Neural cell (in vitro differentiated cells): ENCODE measurements at regions not wholly inside any gene's neighbourhood (a gene's known extent, or its start where the extent isn't known, plus 50 kb on each side); places are given as distances from the start of the nearest gene placed in this dataset.
"Not testable (repeated sequence)": the region's sequence is repeated elsewhere in the genome, so short reads cannot be mapped to it uniquely, and the experiment has no call there.

Source experiments
- H2AFZ ChIP-seq: fragments of 200-600, 300-800 bp; sonication (generic), shearing (Covaris generic); 2 replicates; pipeline ENCODE4 v1.6.0; 2014; ENCODE audit warnings: low read depth, mild to moderate bottlenecking, antibody characterized with exemption, low read length, moderate library complexity
- H3F3A ChIP-seq: fragments of 200-600 bp; shearing (Covaris generic); 2 replicates; pipeline ENCODE4 v1.6.1; 2016; ENCODE audit warnings: mild to moderate bottlenecking, moderate library complexity, mixed read lengths, antibody characterized with exemption, low read length; ENCODE audit not compliant: insufficient read depth, poor library complexity, severe bottlenecking
- H3K27ac ChIP-seq: fragments of 200-600, 300-800 bp; sonication (generic), shearing (Covaris generic); 2 replicates; pipeline ENCODE4 v1.5.1; 2014; ENCODE audit warnings: mild to moderate bottlenecking, low read length, moderate library complexity
- H3K27me3 ChIP-seq: fragments of 300-800, 200-600 bp; sonication (generic), shearing (Covaris generic); 2 replicates; pipeline ENCODE4 v1.6.0; 2014; ENCODE audit warnings: mild to moderate bottlenecking, low read depth, low read length, moderate library complexity; ENCODE audit not compliant: insufficient read depth
- H3K36me3 ChIP-seq: fragments of 300-800, 200-600 bp; sonication (generic), shearing (Covaris generic); 2 replicates; pipeline ENCODE4 v1.5.1; 2014; ENCODE audit warnings: mild to moderate bottlenecking, antibody characterized with exemption, low read length, moderate library complexity; ENCODE audit not compliant: insufficient read depth
- H3K4me2 ChIP-seq: fragments of 300-800, 200-600 bp; sonication (generic), shearing (Covaris generic); 2 replicates; pipeline ENCODE4 v1.6.0; 2014; ENCODE audit warnings: mild to moderate bottlenecking, low read length
- H3K4me3 ChIP-seq: fragments of 300-800, 200-600 bp; sonication (generic), shearing (Covaris generic); 2 replicates; pipeline ENCODE4 v1.5.1; 2014; ENCODE audit warnings: mild to moderate bottlenecking, low read length, moderate library complexity
- H3K79me2 ChIP-seq: fragments of 200-600 bp; shearing (Covaris generic); replicated peaks from 2 replicates; pipeline ENCODE4 v1.6.0; 2014; ENCODE audit warnings: mild to moderate bottlenecking, low read length, moderate library complexity; ENCODE audit not compliant: insufficient read depth
- H3K9ac ChIP-seq: fragments of 300-800, 200-600 bp; sonication (generic), shearing (Covaris generic); 2 replicates; pipeline ENCODE4 v1.6.1; 2016; ENCODE audit warnings: mild to moderate bottlenecking, low read length, mixed read lengths
- H3K9me2 ChIP-seq: fragments of 200-600 bp; shearing (Covaris generic); 2 replicates; pipeline ENCODE4 v1.6.1; 2016; ENCODE audit warnings: mild to moderate bottlenecking, low read length, mixed read lengths; ENCODE audit not compliant: insufficient read depth
- H3K9me3 ChIP-seq: fragments of 200-600, 300-800 bp; sonication (generic), shearing (Covaris generic); 2 replicates; pipeline ENCODE4 v1.6.1; 2016; ENCODE audit warnings: mild to moderate bottlenecking, mixed run types, low read length, moderate library complexity, mixed read lengths
- H4K20me1 ChIP-seq: fragments of 200-600 bp; shearing (Covaris generic); 2 replicates; pipeline ENCODE4 v1.6.1; 2016; ENCODE audit warnings: mild to moderate bottlenecking, mixed run types; ENCODE audit not compliant: insufficient read depth
- CTCF ChIP-seq: fragments of 450-650 bp; IDR thresholded peaks from 2 replicates; pipeline ENCODE4 v1.5.1; 2014; ENCODE audit warnings: antibody characterized with exemption, mild to moderate bottlenecking, moderate library complexity; ENCODE audit not compliant: poor library complexity, severe bottlenecking
- EP300 ChIP-seq: fragments of 450-650 bp; conservative IDR thresholded peaks from 2 replicates; pipeline ENCODE4 v1.6.1; 2014; ENCODE audit warnings: antibody characterized with exemption, mild to moderate bottlenecking, moderate library complexity; ENCODE audit not compliant: poor library complexity, severe bottlenecking
- EZH2 ChIP-seq: fragments of 200-600, 300-800 bp; shearing (Covaris generic), sonication (generic); IDR thresholded peaks from 2 replicates; pipeline ENCODE4 v1.6.1; 2014; ENCODE audit warnings: antibody characterized with exemption, low read length, borderline replicate concordance, mild to moderate bottlenecking; ENCODE audit not compliant: insufficient read depth, poor library complexity, severe bottlenecking
- MXI1 ChIP-seq: fragments of 450-650 bp; conservative IDR thresholded peaks from 2 replicates; pipeline ENCODE4 v1.6.1; 2014; ENCODE audit warnings: antibody characterized with exemption, mild to moderate bottlenecking; ENCODE audit not compliant: poor library complexity, severe bottlenecking
- POLR2AphosphoS5 ChIP-seq: IDR thresholded peaks from 2 replicates; pipeline ENCODE4 v1.6.1; 2012
- RAD21 ChIP-seq: fragments of 450-650 bp; conservative IDR thresholded peaks from 2 replicates; pipeline ENCODE4 v1.6.1; 2014; ENCODE audit warnings: antibody characterized with exemption, mild to moderate bottlenecking, moderate library complexity
- REST ChIP-seq: IDR thresholded peaks from 2 replicates; pipeline ENCODE4 v1.6.1; 2012; ENCODE audit warnings: borderline replicate concordance
- SMC3 ChIP-seq: fragments of 450-650 bp; conservative IDR thresholded peaks from 2 replicates; pipeline ENCODE4 v1.6.1; 2014; ENCODE audit warnings: antibody characterized with exemption, mild to moderate bottlenecking, moderate library complexity; ENCODE audit not compliant: poor library complexity
- TAF1 ChIP-seq: IDR thresholded peaks from 2 replicates; pipeline ENCODE4 v1.6.1; 2012; ENCODE audit warnings: low read depth

DNA sequence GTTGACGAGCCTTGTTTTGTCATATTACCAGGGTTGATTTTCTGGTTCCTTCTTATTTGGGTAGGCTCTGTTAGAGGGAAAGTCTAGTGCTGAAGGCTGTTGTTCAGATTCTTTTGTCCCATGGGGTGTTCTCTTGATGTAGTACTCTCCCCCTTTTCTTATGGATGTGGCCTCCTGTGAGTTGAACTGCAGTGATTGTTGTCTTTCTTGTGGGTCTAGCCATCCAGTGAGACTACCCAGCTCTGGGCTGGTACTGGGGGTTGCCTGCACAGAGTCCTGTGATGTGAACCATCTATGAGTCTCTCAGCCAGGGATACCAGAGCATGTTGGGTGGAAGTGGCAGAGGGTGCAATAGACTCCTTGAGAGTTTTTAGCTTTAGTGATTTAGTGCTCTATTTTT is 680.6 kb downstream of the RFPL4B start:
- Histone ChIP-seq H3K36me3 (no peaks in the 10 kb centered on the region), H2AFZ (no peak overlapping the region), H3K9ac (no peak overlapping the region), H3K27ac (no peak overlapping the region), H3K79me2 (no peaks in the 10 kb centered on the region), H3K9me3 (no peaks in the 10 kb centered on the region), H3K4me2 (no peak overlapping the region), H4K20me1 (no peaks in the 10 kb centered on the region), H3K9me2 (no peaks in the 10 kb centered on the region), H3K27me3 (no peaks in the 10 kb centered on the region), H3K4me3 (no peak overlapping the region), H3F3A (no peaks in the 10 kb centered on the region)
- TF ChIP-seq CTCF (no peak), SMC3 (no peak), EZH2 (no peak), RAD21 (no peak), POLR2AphosphoS5 (no peak), MXI1 (no peak), EP300 (no peak), TAF1 (no peak), REST (no peak)

GRCh38 chr6:113029161-113029560 is 682.0 kb downstream of the RFPL4B start:
- H3F3A ChIP-seq, H3K27me3 ChIP-seq, H2AFZ ChIP-seq, H3K9me2 ChIP-seq, H3K9ac ChIP-seq, H3K4me2 ChIP-seq, H3K79me2 ChIP-seq, H3K27ac ChIP-seq, H4K20me1 ChIP-seq, H3K36me3 ChIP-seq, H3K9me3 ChIP-seq, H3K4me3 ChIP-seq: not testable (repeated sequence)

- Histone ChIP-seq H3K9me3 (no peaks in the 10 kb centered on the region), H3K4me3 (peak overlapping the region; percentile 55), H3K9me2 (no peaks in the 10 kb centered on the region), H3K27me3 (no peaks in the 10 kb centered on the region), H3F3A (no peaks in the 10 kb centered on the region), H2AFZ (peak overlapping the region; percentile 12), H3K79me2 (no peaks in the 10 kb centered on the region), H3K9ac (peak overlapping the region; percentile 32), H3K36me3 (no peaks in the 10 kb centered on the region), H3K27ac (peak overlapping the region; percentile 65), H3K4me2 (peak overlapping the region; percentile 59), H4K20me1 (no peaks in the 10 kb centered on the region)
- TF ChIP-seq EZH2 (no peak), TAF1 (no peak), POLR2AphosphoS5 (peak; percentile 78), EP300 (peak; percentile 63), MXI1 (no peak), CTCF (no peak), REST (peak; percentile 24), RAD21 (peak; percentile 27)
These were observed 684.6 kb downstream of the RFPL4B start for GRCh38 chr6:113031591-113032238.
